ENCODE measurements at regions not wholly inside any gene's neighbourhood (a gene's known extent, or its start where the extent isn't known, plus 50 kb on each side); places are given as distances from the start of the nearest gene placed in this dataset.

DNA sequence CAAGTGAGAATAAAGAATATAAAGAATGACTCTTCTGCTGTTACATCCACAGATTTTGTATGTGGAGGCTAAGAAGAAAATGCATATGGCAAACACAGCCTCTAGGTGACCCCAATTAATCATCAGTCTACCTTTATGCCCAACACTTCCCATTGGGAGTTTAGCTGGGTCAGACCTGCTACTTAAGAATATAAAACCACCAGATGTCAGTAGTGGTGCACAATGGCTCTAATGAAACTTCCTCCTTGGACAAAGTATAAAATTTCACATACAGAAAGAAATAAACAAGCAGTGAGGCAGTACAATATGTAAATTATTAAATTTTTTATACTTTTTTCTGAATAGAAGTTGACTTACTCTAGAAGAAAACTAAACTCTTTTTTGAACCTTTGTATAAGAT is 539.9 kb downstream of the BRINP1 start:
- Histone ChIP-seq H3K27ac (ENCODE audit: low read length) (no peak overlapping the region), H3K9me3 (ENCODE audit: low read length) (no peaks in the 10 kb centered on the region), H3K79me2 (replicated peaks; ENCODE audit: insufficient read depth, low read length) (no peaks in the 10 kb centered on the region), H3K9me2 (ENCODE audit: insufficient read depth, low read length) (no peaks in the 10 kb centered on the region), H3K27me3 (ENCODE audit: insufficient read depth, low read depth, low read length) (no peaks in the 10 kb centered on the region), H4K20me1 (ENCODE audit: insufficient read depth) (no peaks in the 10 kb centered on the region), H3K4me3 (ENCODE audit: low read length) (no peak overlapping the region), H3F3A (ENCODE audit: insufficient read depth, low read length, poor library complexity, severe bottlenecking) (no peaks in the 10 kb centered on the region), H3K9ac (ENCODE audit: low read length) (no peak overlapping the region), H2AFZ (ENCODE audit: low read depth, low read length) (no peak overlapping the region), H3K4me2 (ENCODE audit: low read length) (no peak overlapping the region), H3K36me3 (ENCODE audit: insufficient read depth, low read length) (no peaks in the 10 kb centered on the region)
- peak; percentile 37 for TF ChIP-seq SMC3 (conservative IDR thresholded peaks at IDR 0.05; ENCODE audit: poor library complexity)
- TF ChIP-seq EZH2 (IDR thresholded peaks at IDR 0.05; ENCODE audit: borderline replicate concordance, insufficient read depth, low read length, poor library complexity, severe bottlenecking), result no peak
- TF ChIP-seq REST (IDR thresholded peaks at IDR 0.05; ENCODE audit: borderline replicate concordance), result no peak
- TF ChIP-seq MXI1 (conservative IDR thresholded peaks at IDR 0.05; ENCODE audit: poor library complexity, severe bottlenecking), result no peak
- TF ChIP-seq TAF1 (IDR thresholded peaks at IDR 0.05; ENCODE audit: low read depth), result no peak
- peak; percentile 43 for TF ChIP-seq CTCF (IDR thresholded peaks at IDR 0.05; ENCODE audit: poor library complexity, severe bottlenecking)
- TF ChIP-seq RAD21 (conservative IDR thresholded peaks at IDR 0.05), result peak; percentile 48
- no peak for TF ChIP-seq POLR2AphosphoS5 (IDR thresholded peaks at IDR 0.05)
- TF ChIP-seq EP300 (conservative IDR thresholded peaks at IDR 0.05; ENCODE audit: poor library complexity, severe bottlenecking), result no peak

DNA sequence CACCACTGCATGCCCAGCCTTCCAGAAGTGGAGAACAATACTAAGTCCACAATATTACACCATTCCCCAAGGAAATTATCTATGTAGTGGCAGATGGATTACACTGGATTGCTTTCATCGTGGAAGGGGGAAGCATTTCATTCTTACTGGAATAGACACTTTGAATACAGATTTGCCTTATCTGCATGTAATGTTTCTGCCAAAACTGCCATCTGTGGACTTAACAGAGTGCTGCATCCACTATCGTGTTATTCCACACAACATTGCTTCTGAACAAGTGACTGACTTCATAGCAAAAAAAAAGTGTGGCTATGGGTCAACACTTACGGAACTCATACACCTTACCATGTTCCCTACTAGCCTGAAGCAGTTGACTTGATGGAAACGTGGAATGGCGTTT is 536.9 kb downstream of the BRINP1 start:
- Histone ChIP-seq H3F3A (ENCODE audit: insufficient read depth, low read length, poor library complexity, severe bottlenecking) (no peaks in the 10 kb centered on the region), H3K27me3 (ENCODE audit: insufficient read depth, low read depth, low read length) (no peaks in the 10 kb centered on the region), H3K4me2 (ENCODE audit: low read length) (no peak overlapping the region), H3K79me2 (replicated peaks; ENCODE audit: insufficient read depth, low read length) (no peaks in the 10 kb centered on the region), H3K9ac (ENCODE audit: low read length) (no peak overlapping the region), H3K9me2 (ENCODE audit: insufficient read depth, low read length) (no peaks in the 10 kb centered on the region), H3K9me3 (ENCODE audit: low read length) (no peaks in the 10 kb centered on the region), H4K20me1 (ENCODE audit: insufficient read depth) (no peaks in the 10 kb centered on the region), H3K36me3 (ENCODE audit: insufficient read depth, low read length) (no peaks in the 10 kb centered on the region), H2AFZ (ENCODE audit: low read depth, low read length) (no peak overlapping the region), H3K4me3 (ENCODE audit: low read length) (no peak overlapping the region), H3K27ac (ENCODE audit: low read length) (no peak overlapping the region)
- TF ChIP-seq REST (IDR thresholded peaks at IDR 0.05; ENCODE audit: borderline replicate concordance) (no peak), SMC3 (conservative IDR thresholded peaks at IDR 0.05; ENCODE audit: poor library complexity) (no peak), CTCF (IDR thresholded peaks at IDR 0.05; ENCODE audit: poor library complexity, severe bottlenecking) (no peak), EP300 (conservative IDR thresholded peaks at IDR 0.05; ENCODE audit: poor library complexity, severe bottlenecking) (no peak), TAF1 (IDR thresholded peaks at IDR 0.05; ENCODE audit: low read depth) (no peak), MXI1 (conservative IDR thresholded peaks at IDR 0.05; ENCODE audit: poor library complexity, severe bottlenecking) (no peak), RAD21 (conservative IDR thresholded peaks at IDR 0.05) (no peak), POLR2AphosphoS5 (IDR thresholded peaks at IDR 0.05) (no peak), EZH2 (IDR thresholded peaks at IDR 0.05; ENCODE audit: borderline replicate concordance, insufficient read depth, low read length, poor library complexity, severe bottlenecking) (no peak)

Measured in neural cell (in vitro differentiated cells).